Stimulated activated naive CD8-positive, alpha-beta T cell treated with anti-CD3 and anti-CD28 coated beads, Interleukin-15, amount 100 ng/mL, for 72 hours (primary cell): ENCODE measurements at regions not wholly inside any gene's neighbourhood (a gene's known extent, or its start where the extent isn't known, plus 50 kb on each side); places are given as distances from the start of the nearest gene placed in this dataset.

Experiments used
- ATAC-seq: fragments of 150-1000 bp; cut with Tn5 transposase; 2 replicates; pipeline ENCODE4 v1.10.0; 2021; ENCODE audit warnings: mild to moderate bottlenecking, moderate library complexity
- DNase-seq, 2 donors: peaks; one replicate each; pipeline ENCODE4 v3.0.0; 2021 to 2022
- H3K27ac Mint-ChIP-seq, 2 donors: one replicate each; pipeline ENCODE4 v1.8.0; 2022; ENCODE audit warnings: mild to moderate bottlenecking in 2 of 2, mixed read lengths in 2 of 2, moderate library complexity in 2 of 2
- H3K27me3 Mint-ChIP-seq: one replicate; pipeline ENCODE4 v1.8.0; 2022; ENCODE audit warnings: mixed read lengths
- H3K4me1 Mint-ChIP-seq: one replicate; pipeline ENCODE4 v1.8.0; 2022; ENCODE audit warnings: mild to moderate bottlenecking, mixed read lengths
- H3K4me3 Mint-ChIP-seq, 2 donors: one replicate each; pipeline ENCODE4 v1.8.0; 2022; ENCODE audit warnings: mild to moderate bottlenecking in 2 of 2, mixed read lengths in 2 of 2, moderate library complexity in 1 of 2
- H3K9me3 Mint-ChIP-seq, 2 donors: one replicate each; pipeline ENCODE4 v1.8.0; 2022; ENCODE audit warnings: mixed read lengths in 2 of 2

DNA sequence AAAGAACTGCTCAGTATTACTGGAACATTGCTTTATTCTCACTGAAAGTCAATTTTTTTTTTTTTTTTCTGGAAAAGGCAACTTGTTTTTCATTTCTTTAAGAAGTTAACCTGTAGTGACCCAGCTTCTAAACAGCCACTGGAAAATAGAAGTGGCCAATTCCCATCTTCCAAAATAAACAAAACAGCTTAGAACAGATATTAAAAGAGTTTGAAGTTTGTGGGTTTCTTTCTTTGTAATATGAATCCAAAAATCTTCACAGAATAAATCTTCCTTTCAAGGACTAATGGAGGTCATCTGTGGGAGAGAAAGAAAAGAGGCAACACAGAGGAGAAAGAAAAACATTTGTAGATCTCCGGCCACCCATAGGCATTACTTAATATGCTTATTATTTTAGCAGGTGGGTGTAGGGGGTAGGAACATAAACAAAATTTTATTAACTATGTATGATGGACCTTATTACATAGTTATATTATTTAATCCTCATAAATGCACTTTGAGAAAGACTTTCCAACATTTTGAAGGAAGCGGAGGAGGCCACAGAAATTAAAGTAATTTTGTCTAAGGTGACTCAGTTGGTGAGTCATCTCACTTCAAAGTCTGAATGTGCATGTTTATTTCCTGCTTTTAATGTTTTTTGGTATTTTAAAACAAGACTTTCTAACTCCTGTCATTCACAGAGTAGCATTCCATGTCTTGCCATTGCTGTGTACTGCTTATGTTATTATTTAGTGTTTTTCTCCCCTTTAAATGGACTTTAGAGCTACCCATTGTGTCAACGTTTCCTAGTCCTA, 1791.8 kb upstream of the WWC1 start:
- DNase-seq (no peak), ATAC-seq (no peak)
- Mint-ChIP-seq H3K4me3 (no peak overlapping the region), H3K9me3 (no peaks in the 10 kb centered on the region), H3K4me1 (no peaks in the 10 kb centered on the region), H3K27me3 (no peaks in the 10 kb centered on the region), H3K27ac (no peak overlapping the region)

- Mint-ChIP-seq H3K4me1 (no peaks in the 10 kb centered on the region), H3K4me3 (no peak overlapping the region), H3K27me3 (no peaks in the 10 kb centered on the region), H3K9me3 (peaks cover 0 to 5% of the 10 kb centered on the region in 2 donors), H3K27ac (no peak overlapping the region)
- DNase-seq (no peak), ATAC-seq (no peak)
These were observed 1787.9 kb upstream of the WWC1 start for GRCh38 chr5:166503506-166503905.

DNA sequence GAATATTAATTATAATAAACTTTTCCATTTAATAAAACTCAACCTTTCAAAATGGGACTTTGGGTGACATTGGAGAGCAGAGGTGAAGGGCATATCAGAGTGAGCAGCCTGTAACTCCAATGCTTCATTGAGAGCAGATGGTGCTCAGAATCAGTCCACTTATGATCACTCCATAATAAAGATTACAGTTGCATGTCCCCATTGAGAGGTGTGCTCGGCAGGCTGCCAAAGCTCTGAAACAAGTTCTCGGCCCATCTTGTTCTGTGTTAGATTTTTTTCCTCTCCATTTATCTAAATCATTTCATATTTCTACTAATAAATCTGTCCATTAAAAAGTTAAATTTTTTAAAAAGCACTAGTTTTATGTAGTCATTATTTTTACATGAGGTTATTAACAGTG, 1786.4 kb upstream of the WWC1 start:
- ATAC-seq (no peak), DNase-seq (no peak)
- no peak overlapping the region for H3K4me3 Mint-ChIP-seq
- no peaks in the 10 kb centered on the region for H3K4me1 Mint-ChIP-seq
- peaks cover 0 to 5% of the 10 kb centered on the region in 2 donors for H3K9me3 Mint-ChIP-seq
- H3K27ac Mint-ChIP-seq, result no peak overlapping the region
- H3K27me3 Mint-ChIP-seq, result no peaks in the 10 kb centered on the region

DNA sequence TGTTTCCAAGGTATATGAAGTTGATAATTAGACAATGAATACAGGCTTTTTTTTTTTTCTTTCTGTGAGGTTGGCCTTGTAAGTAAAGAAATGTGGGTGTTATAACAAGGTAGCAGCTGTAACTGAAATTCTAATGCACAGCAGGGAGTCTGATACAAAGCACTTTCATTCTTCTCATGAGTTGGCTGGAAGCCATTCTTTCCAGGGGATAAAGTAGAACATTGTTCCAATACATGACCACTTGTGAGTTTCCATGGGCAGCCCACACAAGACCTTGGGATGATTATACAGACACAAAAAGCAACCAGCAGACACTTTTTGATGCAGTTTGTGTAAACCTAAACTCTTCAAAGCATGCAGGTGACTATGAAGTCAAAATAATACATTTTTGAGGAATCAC, 1785.9 kb upstream of the WWC1 start:
- no peak overlapping the region for H3K4me3 Mint-ChIP-seq
- peaks cover 0 to 5% of the 10 kb centered on the region in 2 donors for H3K9me3 Mint-ChIP-seq
- DNase-seq, result no peak
- H3K27ac Mint-ChIP-seq, result no peak overlapping the region
- no peak for ATAC-seq
- no peaks in the 10 kb centered on the region for H3K4me1 Mint-ChIP-seq
- H3K27me3 Mint-ChIP-seq, result no peaks in the 10 kb centered on the region

- H3K4me3 Mint-ChIP-seq, result no peak overlapping the region
- H3K4me1 Mint-ChIP-seq, result no peaks in the 10 kb centered on the region
- H3K27ac Mint-ChIP-seq, result no peak overlapping the region
- H3K27me3 Mint-ChIP-seq, result no peaks in the 10 kb centered on the region
- peaks cover 0 to 5% of the 10 kb centered on the region in 2 donors for H3K9me3 Mint-ChIP-seq
- ATAC-seq (no peak), DNase-seq (no peak)
These were observed 1783.5 kb upstream of the WWC1 start for GRCh38 chr5:166507810-166508425.

DNA sequence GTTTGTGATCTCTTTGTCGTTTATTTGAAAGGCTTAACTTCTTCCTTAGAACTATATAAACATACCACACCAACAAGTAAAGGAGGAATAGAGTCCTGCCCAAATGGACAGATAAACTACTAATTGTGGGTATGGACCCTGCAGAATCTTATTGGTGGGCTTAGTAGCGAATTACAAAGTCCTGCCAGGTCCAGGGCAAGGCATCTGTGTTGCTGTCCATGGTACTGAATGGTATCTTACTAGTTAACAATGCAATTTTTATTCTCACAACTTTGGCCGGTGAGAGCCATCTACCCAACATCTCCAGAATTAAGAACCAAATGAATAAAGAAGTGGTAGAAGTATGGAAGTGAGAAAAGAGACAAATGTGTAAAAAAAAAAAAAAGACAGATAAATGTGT, 1782.4 kb upstream of the WWC1 start:
- Mint-ChIP-seq H3K4me3 (no peak overlapping the region), H3K27me3 (no peaks in the 10 kb centered on the region), H3K27ac (no peak overlapping the region), H3K9me3 (peaks cover 8 to 13% of the 10 kb centered on the region in 2 donors), H3K4me1 (no peaks in the 10 kb centered on the region)
- ATAC-seq (no peak), DNase-seq (no peak)

GRCh38 chr5:166517976-166518375, 1773.5 kb upstream of the WWC1 start:
- DNase-seq, result no peak
- peaks cover 20 to 22% of the 10 kb centered on the region in 2 donors for H3K9me3 Mint-ChIP-seq
- no peak overlapping the region for H3K4me3 Mint-ChIP-seq
- H3K27ac Mint-ChIP-seq, result no peak overlapping the region
- no peaks in the 10 kb centered on the region for H3K4me1 Mint-ChIP-seq
- no peaks in the 10 kb centered on the region for H3K27me3 Mint-ChIP-seq
- no peak for ATAC-seq

GRCh38 chr5:166523206-166523605, 1768.2 kb upstream of the WWC1 start:
- no peak for DNase-seq
- no peak overlapping the region for H3K27ac Mint-ChIP-seq

GRCh38 chr5:166529200-166529599, 1762.2 kb upstream of the WWC1 start:
- Mint-ChIP-seq H3K27ac (no peak overlapping the region), H3K4me3 (no peak overlapping the region), H3K27me3 (no peaks in the 10 kb centered on the region), H3K4me1 (no peaks in the 10 kb centered on the region), H3K9me3 (peaks cover 4 to 19% of the 10 kb centered on the region in 2 donors)
- no peak for DNase-seq
- ATAC-seq, result no peak

More at GRCh38 chr5:166523206-166523605, 1768.2 kb upstream of the WWC1 start:
- no peaks in the 10 kb centered on the region for H3K4me1 Mint-ChIP-seq
- no peak overlapping the region for H3K4me3 Mint-ChIP-seq
- no peaks in the 10 kb centered on the region for H3K27me3 Mint-ChIP-seq
- peaks cover 16 to 39% of the 10 kb centered on the region in 2 donors for H3K9me3 Mint-ChIP-seq
- no peak for ATAC-seq

- Mint-ChIP-seq H3K9me3 (peaks cover 4 to 6% of the 10 kb centered on the region in 2 donors), H3K4me1 (no peaks in the 10 kb centered on the region), H3K27ac (no peak overlapping the region), H3K27me3 (no peaks in the 10 kb centered on the region), H3K4me3 (no peak overlapping the region)
- no peak for DNase-seq
- no peak for ATAC-seq
These were observed 1758.8 kb upstream of the WWC1 start for GRCh38 chr5:166532456-166533220.

GRCh38 chr5:166535641-166536040, 1755.8 kb upstream of the WWC1 start:
- no peaks in the 10 kb centered on the region for H3K4me1 Mint-ChIP-seq
- no peaks in the 10 kb centered on the region for H3K27me3 Mint-ChIP-seq
- H3K9me3 Mint-ChIP-seq, result peaks cover 6 to 16% of the 10 kb centered on the region in 2 donors
- no peak overlapping the region for H3K4me3 Mint-ChIP-seq
- ATAC-seq, result no peak
- no peak overlapping the region for H3K27ac Mint-ChIP-seq
- DNase-seq, result no peak

GRCh38 chr5:166540156-166540555, 1751.3 kb upstream of the WWC1 start:
- H3K27ac Mint-ChIP-seq, result no peak overlapping the region
- no peak overlapping the region for H3K4me3 Mint-ChIP-seq
- no peaks in the 10 kb centered on the region for H3K27me3 Mint-ChIP-seq
- DNase-seq, result no peak
- peaks cover 6 to 16% of the 10 kb centered on the region in 2 donors for H3K9me3 Mint-ChIP-seq
- H3K4me1 Mint-ChIP-seq, result no peaks in the 10 kb centered on the region
- ATAC-seq, result no peak

- DNase-seq, result no peak
- no peak overlapping the region for H3K4me3 Mint-ChIP-seq
- H3K9me3 Mint-ChIP-seq, result peaks cover 4 to 8% of the 10 kb centered on the region in 2 donors
- H3K27ac Mint-ChIP-seq, result no peak overlapping the region
- H3K27me3 Mint-ChIP-seq, result no peaks in the 10 kb centered on the region
- H3K4me1 Mint-ChIP-seq, result no peaks in the 10 kb centered on the region
- ATAC-seq, result no peak
These were observed 1740.1 kb upstream of the WWC1 start for GRCh38 chr5:166551384-166551783.

- ATAC-seq (no peak), DNase-seq (no peak)
- Mint-ChIP-seq H3K27ac (no peak overlapping the region), H3K4me3 (no peak overlapping the region), H3K27me3 (no peaks in the 10 kb centered on the region), H3K4me1 (no peaks in the 10 kb centered on the region), H3K9me3 (peaks cover 3 to 8% of the 10 kb centered on the region in 2 donors)
These were observed 1737.7 kb upstream of the WWC1 start for GRCh38 chr5:166553778-166554177.

DNA sequence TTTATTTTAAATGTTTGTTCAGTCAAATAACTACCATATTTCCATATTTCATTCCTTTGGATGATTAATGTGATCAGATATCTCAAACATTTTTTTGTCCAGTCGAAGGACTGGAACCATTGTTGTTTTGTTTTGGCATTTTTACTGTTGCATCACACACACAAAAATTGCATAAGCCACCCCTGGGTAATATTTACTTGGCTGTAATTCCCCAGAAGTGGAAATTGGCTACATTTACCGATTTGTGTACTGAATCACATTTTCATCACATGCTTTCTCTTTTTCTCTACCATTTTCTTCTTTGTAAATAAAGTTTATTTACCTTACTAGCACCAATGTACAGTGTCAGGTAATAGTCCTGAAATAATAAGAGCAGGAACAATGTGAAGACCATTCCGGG, 1729.7 kb upstream of the WWC1 start:
- DNase-seq (no peak), ATAC-seq (no peak)
- Mint-ChIP-seq H3K9me3 (peaks cover 5 to 15% of the 10 kb centered on the region in 2 donors), H3K4me1 (no peaks in the 10 kb centered on the region), H3K27ac (no peak overlapping the region), H3K27me3 (no peaks in the 10 kb centered on the region), H3K4me3 (no peak overlapping the region)

GRCh38 chr5:166562246-166562645, 1729.2 kb upstream of the WWC1 start:
- H3K4me3 Mint-ChIP-seq, result no peak overlapping the region
- H3K27ac Mint-ChIP-seq, result no peak overlapping the region
- no peaks in the 10 kb centered on the region for H3K27me3 Mint-ChIP-seq
- H3K9me3 Mint-ChIP-seq, result peaks cover 5 to 15% of the 10 kb centered on the region in 2 donors
- no peak for ATAC-seq
- no peaks in the 10 kb centered on the region for H3K4me1 Mint-ChIP-seq
- no peak for DNase-seq
